ENCODE measurements at regions not wholly inside any gene's neighbourhood (a gene's known extent, or its start where the extent isn't known, plus 50 kb on each side); places are given as distances from the start of the nearest gene placed in this dataset.

GRCh38 chr13:90382425-90382824 lies 965.1 kb upstream of the MIR17HG start:
- no peak for TF ChIP-seq RXRA (IDR thresholded peaks at IDR 0.05)
- TF ChIP-seq CTCF (IDR thresholded peaks at IDR 0.05; ENCODE audit: low read depth, low read length, missing input control) = no peak
- TF ChIP-seq MAX (IDR thresholded peaks at IDR 0.05) = no peak
- no peak for TF ChIP-seq REST (IDR thresholded peaks at IDR 0.05)
- no peak for TF ChIP-seq ZBTB33 (IDR thresholded peaks at IDR 0.05)
- TF ChIP-seq ATF3 (IDR thresholded peaks at IDR 0.05) = no peak
- TF ChIP-seq SP1 (IDR thresholded peaks at IDR 0.05) = no peak
- TF ChIP-seq YY1 (IDR thresholded peaks at IDR 0.05) = no peak
- no peak for TF ChIP-seq HNF4G (IDR thresholded peaks at IDR 0.05)
- TF ChIP-seq RAD21 (IDR thresholded peaks at IDR 0.05) = no peak

All from liver (tissue), 3 donors.